ENCODE measurements at regions not wholly inside any gene's neighbourhood (a gene's known extent, or its start where the extent isn't known, plus 50 kb on each side); places are given as distances from the start of the nearest gene placed in this dataset.

DNA sequence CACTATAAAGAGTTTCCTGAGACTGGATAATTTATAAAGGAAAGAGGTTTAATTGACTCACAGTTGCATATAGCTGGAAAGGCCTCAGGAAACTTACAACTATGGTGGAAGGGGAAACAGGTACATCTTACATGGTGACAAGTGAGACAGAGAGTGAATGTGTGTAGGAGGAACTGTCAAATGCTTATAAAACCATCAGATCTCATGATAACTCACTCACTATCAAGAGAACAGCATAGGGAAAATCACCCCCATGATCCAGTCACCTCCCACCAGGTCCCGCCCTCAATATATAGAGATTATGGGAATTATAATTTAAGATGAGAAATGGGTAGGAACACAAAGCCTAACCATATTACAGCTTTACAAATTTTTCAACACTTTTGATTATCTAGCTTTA lies 266.0 kb downstream of the DTHD1 start:
- no peaks in the 10 kb centered on the region for H3K27me3 ChIP-seq
- H3K9me3 ChIP-seq = no peaks in the 10 kb centered on the region
- H3K4me3 ChIP-seq = no peak overlapping the region
- 87 to 100% methylated on average over 1 of the region's 1 CpG for WGBS, 2 donors
- H3K36me3 ChIP-seq = no peaks in the 10 kb centered on the region
- H3K27ac ChIP-seq = no peak overlapping the region
- ATAC-seq (ENCODE audit: low FRiP score in 2 of 2) (no peak), DNase-seq (no peak)
- no peaks in the 10 kb centered on the region for H3K4me1 ChIP-seq
- TF ChIP-seq, protein P1, sequence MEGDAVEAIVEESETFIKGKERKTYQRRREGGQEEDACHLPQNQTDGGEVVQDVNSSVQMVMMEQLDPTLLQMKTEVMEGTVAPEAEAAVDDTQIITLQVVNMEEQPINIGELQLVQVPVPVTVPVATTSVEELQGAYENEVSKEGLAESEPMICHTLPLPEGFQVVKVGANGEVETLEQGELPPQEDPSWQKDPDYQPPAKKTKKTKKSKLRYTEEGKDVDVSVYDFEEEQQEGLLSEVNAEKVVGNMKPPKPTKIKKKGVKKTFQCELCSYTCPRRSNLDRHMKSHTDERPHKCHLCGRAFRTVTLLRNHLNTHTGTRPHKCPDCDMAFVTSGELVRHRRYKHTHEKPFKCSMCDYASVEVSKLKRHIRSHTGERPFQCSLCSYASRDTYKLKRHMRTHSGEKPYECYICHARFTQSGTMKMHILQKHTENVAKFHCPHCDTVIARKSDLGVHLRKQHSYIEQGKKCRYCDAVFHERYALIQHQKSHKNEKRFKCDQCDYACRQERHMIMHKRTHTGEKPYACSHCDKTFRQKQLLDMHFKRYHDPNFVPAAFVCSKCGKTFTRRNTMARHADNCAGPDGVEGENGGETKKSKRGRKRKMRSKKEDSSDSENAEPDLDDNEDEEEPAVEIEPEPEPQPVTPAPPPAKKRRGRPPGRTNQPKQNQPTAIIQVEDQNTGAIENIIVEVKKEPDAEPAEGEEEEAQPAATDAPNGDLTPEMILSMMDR (IDR thresholded peaks at IDR 0.05) = no peak
- TF ChIP-seq EP300 (IDR thresholded peaks at IDR 0.05) = no peak
- TF ChIP-seq POLR2AphosphoS5 (IDR thresholded peaks at IDR 0.05) = no peak
- TF ChIP-seq POLR2A (IDR thresholded peaks at IDR 0.05) = no peak

DNA sequence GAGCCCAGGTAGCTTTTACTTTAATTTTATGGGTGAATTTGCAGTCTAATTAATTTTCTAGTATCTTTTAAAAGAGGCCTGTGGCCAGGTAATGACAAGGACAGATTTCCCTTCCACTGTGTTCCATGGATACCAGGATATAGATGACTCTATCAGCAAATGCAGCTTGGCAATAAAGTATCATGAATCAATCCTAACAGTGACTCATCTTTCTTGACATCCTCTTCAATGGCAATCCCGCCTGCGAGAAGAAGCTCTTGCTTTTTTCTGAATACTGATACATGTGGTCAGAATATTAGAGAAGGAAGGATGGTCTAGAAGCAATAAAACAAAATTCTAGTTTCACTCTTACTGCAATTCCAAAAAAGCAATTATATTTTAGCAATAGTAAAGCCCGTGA lies 267.8 kb downstream of the DTHD1 start:
- ATAC-seq (ENCODE audit: low FRiP score in 2 of 2) (no peak), DNase-seq (no peak)
- Histone ChIP-seq H3K36me3 (no peaks in the 10 kb centered on the region), H3K4me3 (no peak overlapping the region), H3K27me3 (no peaks in the 10 kb centered on the region), H3K27ac (no peak overlapping the region), H3K4me1 (no peaks in the 10 kb centered on the region), H3K9me3 (no peaks in the 10 kb centered on the region)
- TF ChIP-seq POLR2A (IDR thresholded peaks at IDR 0.05) (no peak), POLR2AphosphoS5 (IDR thresholded peaks at IDR 0.05) (no peak), EP300 (IDR thresholded peaks at IDR 0.05) (no peak)
- TF ChIP-seq, protein P1 (IDR thresholded peaks at IDR 0.05) = no peak
- 88 to 95% methylated on average over 3 of the region's 3 CpGs for WGBS, 2 donors

DNA sequence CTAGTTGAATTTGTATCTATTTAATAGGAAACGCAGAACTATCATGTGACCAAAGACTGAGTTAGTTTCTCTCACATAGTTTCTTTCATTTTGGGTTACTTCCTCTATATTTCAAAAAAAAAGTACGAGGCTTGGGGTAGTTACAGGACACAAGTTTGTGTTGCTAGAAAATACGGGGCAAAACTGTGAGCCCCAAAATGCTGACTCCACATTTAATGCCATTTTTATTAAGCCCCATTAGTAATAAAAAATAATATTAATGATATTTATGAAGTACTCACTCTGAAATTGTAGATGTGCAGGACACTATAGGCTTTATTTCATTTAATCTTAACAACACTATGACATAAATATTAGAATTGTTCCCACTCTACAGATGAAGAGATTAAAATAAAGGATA lies 268.6 kb downstream of the DTHD1 start:
- no peaks in the 10 kb centered on the region for H3K9me3 ChIP-seq
- H3K36me3 ChIP-seq = no peaks in the 10 kb centered on the region
- no peak overlapping the region for H3K4me3 ChIP-seq
- no peaks in the 10 kb centered on the region for H3K4me1 ChIP-seq
- ATAC-seq (ENCODE audit: low FRiP score in 2 of 2) = no peak
- DNase-seq = no peak
- TF ChIP-seq POLR2AphosphoS5 (IDR thresholded peaks at IDR 0.05) (no peak), POLR2A (IDR thresholded peaks at IDR 0.05) (no peak), EP300 (IDR thresholded peaks at IDR 0.05) (no peak)
- TF ChIP-seq, protein P1 (IDR thresholded peaks at IDR 0.05) = no peak
- no peaks in the 10 kb centered on the region for H3K27me3 ChIP-seq
- WGBS, 2 donors = 73 to 77% methylated on average over 3 of the region's 3 CpGs
- no peak overlapping the region for H3K27ac ChIP-seq

DNA sequence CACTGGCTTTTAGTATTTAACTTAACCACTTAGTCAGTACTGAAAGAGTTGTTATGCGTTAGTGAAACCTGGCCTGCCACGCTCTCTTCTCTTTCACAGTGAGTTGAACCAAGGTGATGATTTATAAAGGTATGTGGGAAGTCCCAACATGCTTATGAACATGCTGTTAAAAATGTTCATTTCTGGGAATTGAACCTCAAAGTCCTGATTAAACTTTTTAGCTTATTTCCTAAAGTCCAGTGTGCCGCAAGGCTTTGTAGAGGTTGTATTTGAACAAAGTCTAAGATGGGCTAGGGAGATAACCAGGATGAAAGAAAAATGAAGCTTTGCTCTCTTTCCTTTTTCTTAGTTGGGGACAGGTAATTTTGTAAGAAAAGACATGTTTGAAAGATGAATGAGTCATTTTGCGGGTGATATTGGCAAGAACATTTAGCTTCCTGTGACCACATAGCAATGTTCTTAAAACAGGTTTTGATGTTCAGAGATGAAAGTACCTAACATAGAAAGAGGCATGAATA lies 270.3 kb downstream of the DTHD1 start:
- H3K27ac ChIP-seq = no peak overlapping the region
- H3K36me3 ChIP-seq = no peaks in the 10 kb centered on the region
- no peaks in the 10 kb centered on the region for H3K4me1 ChIP-seq
- no peak for DNase-seq
- no peak for ATAC-seq (ENCODE audit: low FRiP score in 2 of 2)
- 79 to 86% methylated on average over 4 of the region's 4 CpGs for WGBS, 2 donors
- no peaks in the 10 kb centered on the region for H3K9me3 ChIP-seq
- no peak for TF ChIP-seq POLR2AphosphoS5 (IDR thresholded peaks at IDR 0.05)
- no peak for TF ChIP-seq EP300 (IDR thresholded peaks at IDR 0.05)
- TF ChIP-seq POLR2A (IDR thresholded peaks at IDR 0.05) = no peak
- TF ChIP-seq, protein P1 (IDR thresholded peaks at IDR 0.05) = no peak
- H3K4me3 ChIP-seq = no peak overlapping the region
- no peaks in the 10 kb centered on the region for H3K27me3 ChIP-seq

DNA sequence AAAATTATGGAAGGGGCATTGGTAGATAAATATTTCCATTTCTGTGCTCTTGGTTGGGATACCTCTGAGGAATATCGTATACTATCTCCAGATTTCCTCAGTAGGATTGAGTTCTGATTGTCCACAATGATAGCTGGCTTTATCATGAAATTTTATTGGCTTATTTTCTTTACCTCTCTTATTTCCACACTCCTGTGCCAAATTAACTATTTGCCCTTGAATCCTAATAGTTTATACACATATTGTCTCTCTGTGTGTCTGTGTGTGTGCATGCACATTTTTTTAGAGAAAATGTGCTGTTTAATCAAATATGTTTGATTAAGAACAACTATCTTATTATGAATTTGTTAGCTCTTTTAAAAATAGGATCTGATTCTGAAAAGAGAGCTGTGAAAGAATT lies 271.6 kb downstream of the DTHD1 start:
- Histone ChIP-seq H3K4me1 (no peaks in the 10 kb centered on the region), H3K27ac (no peak overlapping the region), H3K4me3 (no peak overlapping the region), H3K36me3 (no peaks in the 10 kb centered on the region), H3K9me3 (no peaks in the 10 kb centered on the region), H3K27me3 (no peaks in the 10 kb centered on the region)
- no peak for DNase-seq
- WGBS, 2 donors = 73 to 79% methylated on average over 1 of the region's 1 CpG
- no peak for ATAC-seq (ENCODE audit: low FRiP score in 2 of 2)
- TF ChIP-seq POLR2A (IDR thresholded peaks at IDR 0.05) = no peak
- TF ChIP-seq EP300 (IDR thresholded peaks at IDR 0.05) = no peak
- no peak for TF ChIP-seq POLR2AphosphoS5 (IDR thresholded peaks at IDR 0.05)
- TF ChIP-seq, protein P1 (IDR thresholded peaks at IDR 0.05) = no peak
